Smooth muscle cell (in vitro differentiated cells): ENCODE measurements at regions not wholly inside any gene's neighbourhood (a gene's known extent, or its start where the extent isn't known, plus 50 kb on each side); places are given as distances from the start of the nearest gene placed in this dataset.
A peak's percentile ranks its signal among the peaks of the same experiment; 100 is the strongest.

ENCODE experiments used
- DNase-seq: peaks from one replicate; lab custom pipeline; 2025; ENCODE audit not compliant: unreplicated experiment; lab: John Stamatoyannopoulos, UW
- H2AFZ ChIP-seq: fragments of 200-600 bp; sonication (generic); 2 replicates; pipeline ENCODE4 v1.6.0; 2016; ENCODE audit warnings: antibody characterized with exemption, low read depth, mild to moderate bottlenecking
- H3F3A ChIP-seq: fragments of 200-600 bp; sonication (generic); 2 replicates; pipeline ENCODE4 v1.6.0; 2017; ENCODE audit warnings: antibody characterized with exemption, low read depth
- H3K27ac ChIP-seq: fragments of 200-600 bp; sonication (generic); 2 replicates; pipeline ENCODE4 v1.5.1; 2016; ENCODE audit warnings: low read depth, mild to moderate bottlenecking
- H3K27me3 ChIP-seq: fragments of 200-600 bp; sonication (generic); 2 replicates; pipeline ENCODE4 v1.6.1; 2016; ENCODE audit warnings: low read depth, mild to moderate bottlenecking
- H3K36me3 ChIP-seq: fragments of 200-600 bp; sonication (generic); 2 replicates; pipeline ENCODE4 v1.5.1; 2016; ENCODE audit warnings: low read depth
- H3K4me1 ChIP-seq: fragments of 200-600 bp; sonication (generic); 2 replicates; pipeline ENCODE4 v1.5.1; 2016; ENCODE audit warnings: low read depth
- H3K4me2 ChIP-seq: fragments of 200-600 bp; sonication (generic); 2 replicates; pipeline ENCODE4 v1.6.0; 2016; ENCODE audit warnings: mild to moderate bottlenecking
- H3K4me3 ChIP-seq: fragments of 200-600 bp; sonication (generic); 2 replicates; pipeline ENCODE4 v1.5.1; 2016; ENCODE audit warnings: mild to moderate bottlenecking
- H3K79me2 ChIP-seq: fragments of 200-600 bp; sonication (generic); 2 replicates; pipeline ENCODE4 v1.6.0; 2016; ENCODE audit warnings: low read depth, mild to moderate bottlenecking
- H3K9ac ChIP-seq: fragments of 200-600 bp; sonication (generic); 2 replicates; pipeline ENCODE4 v1.6.0; 2016; ENCODE audit warnings: low read depth
- H3K9me3 ChIP-seq: fragments of 200-600 bp; sonication (generic); replicated peaks from 2 replicates; pipeline ENCODE4 v1.5.1; 2016; ENCODE audit warnings: low read depth
- H4K20me1 ChIP-seq: fragments of 200-600 bp; sonication (generic); 2 replicates; pipeline ENCODE4 v1.6.0; 2016; ENCODE audit warnings: low read depth
- CTCF ChIP-seq: fragments of 200-600 bp; sonication (generic); IDR thresholded peaks from 2 replicates; pipeline ENCODE4 v1.5.1; 2017; ENCODE audit warnings: borderline replicate concordance, mild to moderate bottlenecking, antibody characterized with exemption; ENCODE audit not compliant: insufficient read depth, poor library complexity, severe bottlenecking
- WGBS: methylation state at CpG from one replicate; pipeline ENCODE4 v1.1.7; 2016; ENCODE audit warnings: low lambda C conversion rate; 5-methylcytosine and 5-hydroxymethylcytosine counted together

- no peaks in the 10 kb centered on the region for H4K20me1 ChIP-seq
- no peak for DNase-seq
- TF ChIP-seq CTCF = no peak
- H3F3A ChIP-seq = no peaks in the 10 kb centered on the region
- H3K4me1 ChIP-seq = no peaks in the 10 kb centered on the region
- no peak overlapping the region for H3K27ac ChIP-seq
- no peak overlapping the region for H3K4me3 ChIP-seq
- H3K4me2 ChIP-seq = no peak overlapping the region
- no peaks in the 10 kb centered on the region for H3K9me3 ChIP-seq
- 86% methylated on average over 3 of the region's 3 CpGs for WGBS
- no peaks in the 10 kb centered on the region for H3K36me3 ChIP-seq
- no peak overlapping the region for H2AFZ ChIP-seq
- peaks cover 7% of the 10 kb centered on the region for H3K27me3 ChIP-seq
- no peak overlapping the region for H3K9ac ChIP-seq
- no peaks in the 10 kb centered on the region for H3K79me2 ChIP-seq
These were observed 106.4 kb upstream of the TBX5 start for GRCh38 chr12:114512351-114512750.

- DNase-seq = peak; percentile 20
- Histone ChIP-seq H3K79me2 (no peaks in the 10 kb centered on the region), H3K27ac (no peak overlapping the region), H3K9me3 (no peaks in the 10 kb centered on the region), H3K4me3 (no peak overlapping the region), H3K36me3 (no peaks in the 10 kb centered on the region), H3K27me3 (peaks cover 9% of the 10 kb centered on the region), H2AFZ (no peak overlapping the region), H3K4me2 (no peak overlapping the region), H4K20me1 (no peaks in the 10 kb centered on the region), H3K4me1 (no peaks in the 10 kb centered on the region), H3F3A (no peaks in the 10 kb centered on the region), H3K9ac (no peak overlapping the region)
- peak; percentile 81 for TF ChIP-seq CTCF
- WGBS = 31% methylated on average over 8 of the region's 8 CpGs
These were observed 102.7 kb upstream of the TBX5 start for GRCh38 chr12:114508529-114509129.

- peaks cover 22% of the 10 kb centered on the region for H3K27me3 ChIP-seq
- no peak overlapping the region for H3K4me3 ChIP-seq
- no peaks in the 10 kb centered on the region for H3F3A ChIP-seq
- no peak overlapping the region for H3K9ac ChIP-seq
- WGBS = 65% methylated on average over 6 of the region's 6 CpGs
- no peaks in the 10 kb centered on the region for H3K9me3 ChIP-seq
- H3K79me2 ChIP-seq = no peaks in the 10 kb centered on the region
- H3K36me3 ChIP-seq = no peaks in the 10 kb centered on the region
- H3K4me2 ChIP-seq = no peak overlapping the region
- no peaks in the 10 kb centered on the region for H3K4me1 ChIP-seq
- H3K27ac ChIP-seq = no peak overlapping the region
- no peaks in the 10 kb centered on the region for H4K20me1 ChIP-seq
- no peak for TF ChIP-seq CTCF
- H2AFZ ChIP-seq = no peak overlapping the region
- no peak for DNase-seq
These were observed 100.7 kb upstream of the TBX5 start for GRCh38 chr12:114506651-114507050.

GRCh38 chr12:114504311-114504710, 98.4 kb upstream of the TBX5 start:
- Histone ChIP-seq H3K4me2 (peak overlapping the region; percentile 57), H3K36me3 (no peaks in the 10 kb centered on the region), H4K20me1 (no peaks in the 10 kb centered on the region), H3K9ac (no peak overlapping the region), H3K4me3 (no peak overlapping the region), H3K9me3 (no peaks in the 10 kb centered on the region), H3K27ac (no peak overlapping the region), H2AFZ (no peak overlapping the region), H3F3A (no peaks in the 10 kb centered on the region), H3K4me1 (peaks cover 7% of the 10 kb centered on the region), H3K79me2 (no peaks in the 10 kb centered on the region), H3K27me3 (peaks cover 41% of the 10 kb centered on the region)
- no peak for DNase-seq
- WGBS = 18% methylated on average over 3 of the region's 3 CpGs
- no peak for TF ChIP-seq CTCF
